B cell (primary cell): ENCODE measurements at regions not wholly inside any gene's neighbourhood (a gene's known extent, or its start where the extent isn't known, plus 50 kb on each side); places are given as distances from the start of the nearest gene placed in this dataset.

Experiments
- EZH2 ChIP-seq: IDR thresholded peaks from 2 replicates; pipeline ENCODE4 v1.6.1; 2012; ENCODE audit warnings: borderline replicate concordance, low read depth, mild to moderate bottlenecking, moderate library complexity, low read length; ENCODE audit not compliant: insufficient read depth, poor library complexity, severe bottlenecking
- TF ChIP-seq, protein P1 (sequence below): fragments of 200-600 bp; IDR thresholded peaks from one replicate; pipeline ENCODE4 v1.8.0; 2022; ENCODE audit warnings: antibody characterized with exemption, mild to moderate bottlenecking

DNA sequence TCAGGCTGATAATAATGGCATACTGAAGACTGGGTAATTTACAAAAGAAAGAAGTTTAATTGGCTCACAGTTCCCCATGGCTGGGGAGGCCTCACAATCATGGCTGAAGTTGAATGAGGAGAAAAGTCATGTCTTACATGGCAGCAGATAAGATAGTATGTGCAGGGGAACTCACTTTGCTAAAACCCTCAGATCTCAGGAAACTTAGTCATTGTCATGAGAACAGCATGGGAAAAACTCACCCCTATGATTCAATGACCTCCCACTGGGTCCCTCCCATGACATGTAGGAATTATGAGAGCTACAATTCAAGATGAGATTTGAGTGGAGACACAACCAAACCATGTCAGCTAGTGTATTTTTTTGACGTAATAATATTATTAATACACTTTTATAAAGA, 149.8 kb upstream of the BOD1L1 start:
- TF ChIP-seq, protein P1, sequence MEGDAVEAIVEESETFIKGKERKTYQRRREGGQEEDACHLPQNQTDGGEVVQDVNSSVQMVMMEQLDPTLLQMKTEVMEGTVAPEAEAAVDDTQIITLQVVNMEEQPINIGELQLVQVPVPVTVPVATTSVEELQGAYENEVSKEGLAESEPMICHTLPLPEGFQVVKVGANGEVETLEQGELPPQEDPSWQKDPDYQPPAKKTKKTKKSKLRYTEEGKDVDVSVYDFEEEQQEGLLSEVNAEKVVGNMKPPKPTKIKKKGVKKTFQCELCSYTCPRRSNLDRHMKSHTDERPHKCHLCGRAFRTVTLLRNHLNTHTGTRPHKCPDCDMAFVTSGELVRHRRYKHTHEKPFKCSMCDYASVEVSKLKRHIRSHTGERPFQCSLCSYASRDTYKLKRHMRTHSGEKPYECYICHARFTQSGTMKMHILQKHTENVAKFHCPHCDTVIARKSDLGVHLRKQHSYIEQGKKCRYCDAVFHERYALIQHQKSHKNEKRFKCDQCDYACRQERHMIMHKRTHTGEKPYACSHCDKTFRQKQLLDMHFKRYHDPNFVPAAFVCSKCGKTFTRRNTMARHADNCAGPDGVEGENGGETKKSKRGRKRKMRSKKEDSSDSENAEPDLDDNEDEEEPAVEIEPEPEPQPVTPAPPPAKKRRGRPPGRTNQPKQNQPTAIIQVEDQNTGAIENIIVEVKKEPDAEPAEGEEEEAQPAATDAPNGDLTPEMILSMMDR = no peak
- no peak for TF ChIP-seq EZH2
